ENCODE measurements at regions not wholly inside any gene's neighbourhood (a gene's known extent, or its start where the extent isn't known, plus 50 kb on each side); places are given as distances from the start of the nearest gene placed in this dataset.
A peak's percentile ranks its signal among the peaks of the same experiment; 100 is the strongest.
"Not testable (repeated sequence)": the region's sequence is repeated elsewhere in the genome, so short reads cannot be mapped to it uniquely, and the experiment has no call there.

DNA sequence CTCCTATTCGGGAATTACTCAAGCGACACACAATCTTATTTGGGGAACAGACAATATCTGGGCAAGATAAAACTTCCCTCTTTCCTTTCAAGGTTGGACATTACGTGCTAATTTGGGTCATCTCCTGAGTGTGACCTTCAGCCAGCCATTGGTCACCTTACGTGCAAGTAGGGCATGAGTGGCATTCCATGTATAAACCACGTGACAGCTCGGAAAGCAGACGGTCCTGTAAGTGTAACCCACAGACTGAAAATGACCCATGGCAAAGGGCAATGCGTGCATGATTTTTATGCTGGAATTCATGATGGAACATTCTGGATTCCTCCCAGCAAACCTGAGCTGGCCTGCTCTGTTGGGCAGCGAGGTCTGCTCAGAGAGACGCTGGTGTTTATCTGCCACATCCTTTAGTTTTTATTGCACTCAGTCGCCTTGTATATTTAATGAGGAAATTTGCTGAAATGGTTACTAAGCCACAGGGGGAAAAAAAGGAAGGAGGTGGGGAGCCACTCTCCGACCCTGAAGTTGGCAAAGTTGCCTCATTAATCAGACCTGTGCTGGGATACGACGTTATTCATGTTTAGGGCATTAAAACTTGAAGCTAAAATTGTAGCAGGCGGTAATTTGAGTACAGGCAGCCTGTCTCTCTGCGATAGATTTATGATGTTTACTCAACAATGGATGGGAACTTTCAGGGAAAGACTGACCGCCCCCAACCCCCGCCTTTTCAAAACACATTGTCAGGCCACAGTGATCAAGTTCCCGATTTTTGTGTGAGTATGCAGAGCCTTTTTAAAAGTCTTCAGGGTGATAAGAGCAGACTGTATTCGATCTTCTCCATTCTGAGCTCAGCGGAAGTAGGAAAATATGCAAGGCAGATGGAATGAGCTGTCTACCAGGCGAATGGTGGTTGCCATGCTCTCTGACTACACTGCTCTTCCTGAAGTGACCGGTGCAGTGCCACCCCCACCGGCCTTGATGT lies 295.3 kb downstream of the BCL2L11 start:
- peak overlapping the region; percentile 39 for H3K27ac Mint-ChIP-seq
- not testable (repeated sequence) for DNase-seq; H3K36me3 Mint-ChIP-seq (ENCODE audit: low read depth); H3K27me3 Mint-ChIP-seq (ENCODE audit: insufficient read depth); H3K9me3 Mint-ChIP-seq
- H3K4me1 Mint-ChIP-seq (ENCODE audit: low read depth): peaks cover 13% of the 10 kb centered on the region
- H3K4me3 Mint-ChIP-seq: 0 out of 2 replicates have a peak overlapping the region, but pooled peaks have one; percentile 2

DNA sequence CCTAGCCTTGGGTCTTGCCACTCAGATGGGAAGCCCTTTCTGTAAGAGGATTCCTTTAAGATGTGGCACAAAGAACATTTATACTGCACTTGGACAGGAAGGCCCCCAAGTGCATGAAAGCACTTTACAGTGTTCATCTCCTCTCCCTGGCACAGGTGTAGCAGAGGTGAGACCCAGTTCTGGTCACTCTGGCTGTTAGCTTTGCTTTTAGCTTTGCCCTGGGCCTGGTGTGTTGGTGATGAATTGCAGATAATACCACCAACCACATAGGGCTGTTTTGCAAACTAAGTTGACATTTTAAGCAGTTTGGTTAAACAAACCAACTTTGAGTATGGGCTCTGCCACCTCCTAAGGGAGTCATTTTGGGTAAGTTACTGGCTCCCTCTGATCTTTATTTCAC lies 296.3 kb downstream of the BCL2L11 start:
- H3K27me3 Mint-ChIP-seq (ENCODE audit: insufficient read depth); H3K9me3 Mint-ChIP-seq; H3K27ac Mint-ChIP-seq; DNase-seq; H3K36me3 Mint-ChIP-seq (ENCODE audit: low read depth); H3K4me3 Mint-ChIP-seq: not testable (repeated sequence)
- peaks cover 13% of the 10 kb centered on the region for H3K4me1 Mint-ChIP-seq (ENCODE audit: low read depth)

DNA sequence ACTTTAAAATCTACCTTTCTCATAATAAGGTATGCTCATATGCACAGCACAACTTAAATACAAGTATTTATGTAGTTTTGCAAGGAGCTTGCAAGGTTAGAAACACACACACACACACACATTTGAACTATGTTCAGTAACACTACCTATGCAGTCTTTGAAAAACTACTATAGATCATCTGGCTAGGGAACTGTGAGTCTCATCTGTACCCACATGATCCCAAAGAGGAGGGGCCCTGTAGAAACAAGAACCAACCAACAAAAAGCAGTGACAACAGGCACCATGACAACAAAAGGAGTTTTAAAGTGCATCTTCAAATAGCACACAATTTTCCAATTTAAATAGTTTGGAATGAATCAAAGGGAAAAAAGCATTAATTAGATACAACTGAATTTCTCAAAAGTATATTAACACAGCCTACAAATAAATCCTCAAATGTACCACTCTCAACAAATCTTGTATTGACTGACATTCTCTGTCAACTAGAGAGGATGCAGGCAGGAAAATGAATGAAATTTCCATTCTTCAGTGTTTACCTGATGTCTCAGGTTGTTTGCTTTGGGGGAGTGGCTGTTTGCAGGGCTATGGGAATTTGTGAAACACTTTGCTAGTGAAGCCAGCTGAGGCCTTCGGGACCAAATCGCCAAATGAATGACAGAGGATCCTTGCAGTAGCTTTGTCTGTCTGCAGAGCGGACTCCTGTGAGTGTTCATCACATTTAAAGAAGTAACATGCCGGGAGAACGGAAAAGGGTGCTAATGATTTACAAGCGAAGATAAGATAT lies 297.6 kb downstream of the BCL2L11 start:
- not testable (repeated sequence) for H3K27me3 Mint-ChIP-seq (ENCODE audit: insufficient read depth); DNase-seq; H3K9me3 Mint-ChIP-seq; H3K4me3 Mint-ChIP-seq; H3K36me3 Mint-ChIP-seq (ENCODE audit: low read depth)
- peaks cover 13% of the 10 kb centered on the region for H3K4me1 Mint-ChIP-seq (ENCODE audit: low read depth)
- H3K27ac Mint-ChIP-seq: peak overlapping the region; percentile 30

- H3K9me3 Mint-ChIP-seq; DNase-seq; H3K36me3 Mint-ChIP-seq (ENCODE audit: low read depth); H3K4me3 Mint-ChIP-seq; H3K27ac Mint-ChIP-seq; H3K27me3 Mint-ChIP-seq (ENCODE audit: insufficient read depth): not testable (repeated sequence)
- peaks cover 13% of the 10 kb centered on the region for H3K4me1 Mint-ChIP-seq (ENCODE audit: low read depth)
These were observed 299.4 kb downstream of the BCL2L11 start for GRCh38 chr2:111420074-111420473.

- not testable (repeated sequence) for DNase-seq; H3K4me3 Mint-ChIP-seq; H3K27me3 Mint-ChIP-seq (ENCODE audit: insufficient read depth); H3K27ac Mint-ChIP-seq; H3K36me3 Mint-ChIP-seq (ENCODE audit: low read depth); H3K9me3 Mint-ChIP-seq
- H3K4me1 Mint-ChIP-seq (ENCODE audit: low read depth): peaks cover 13% of the 10 kb centered on the region
These were observed 300.1 kb downstream of the BCL2L11 start for GRCh38 chr2:111420835-111421234.

DNA sequence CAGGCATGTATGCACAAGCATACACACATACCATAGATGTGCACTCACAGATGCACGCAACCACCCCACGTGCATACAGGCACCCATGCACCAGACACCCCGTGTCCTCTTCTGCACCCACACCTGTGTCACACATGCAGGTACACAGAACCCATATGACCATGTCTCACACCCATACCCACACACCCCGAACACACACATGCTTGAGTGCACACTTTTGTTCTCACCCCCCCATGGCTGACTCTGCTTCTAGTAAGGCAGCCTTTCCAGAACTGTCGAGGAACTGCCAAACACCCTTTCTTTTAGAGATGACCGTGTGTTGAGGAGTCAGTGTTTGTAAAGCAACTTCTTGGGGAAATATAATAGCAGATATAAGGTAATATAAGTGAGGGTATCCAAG lies 301.2 kb downstream of the BCL2L11 start:
- H3K4me3 Mint-ChIP-seq; H3K9me3 Mint-ChIP-seq; H3K4me1 Mint-ChIP-seq (ENCODE audit: low read depth); H3K27me3 Mint-ChIP-seq (ENCODE audit: insufficient read depth); DNase-seq; H3K36me3 Mint-ChIP-seq (ENCODE audit: low read depth); H3K27ac Mint-ChIP-seq: not testable (repeated sequence)

GRCh38 chr2:111422562-111422961 lies 301.8 kb downstream of the BCL2L11 start:
- not testable (repeated sequence) for H3K9me3 Mint-ChIP-seq; H3K4me3 Mint-ChIP-seq; H3K27ac Mint-ChIP-seq; H3K36me3 Mint-ChIP-seq (ENCODE audit: low read depth); H3K27me3 Mint-ChIP-seq (ENCODE audit: insufficient read depth); DNase-seq; H3K4me1 Mint-ChIP-seq (ENCODE audit: low read depth)

DNA sequence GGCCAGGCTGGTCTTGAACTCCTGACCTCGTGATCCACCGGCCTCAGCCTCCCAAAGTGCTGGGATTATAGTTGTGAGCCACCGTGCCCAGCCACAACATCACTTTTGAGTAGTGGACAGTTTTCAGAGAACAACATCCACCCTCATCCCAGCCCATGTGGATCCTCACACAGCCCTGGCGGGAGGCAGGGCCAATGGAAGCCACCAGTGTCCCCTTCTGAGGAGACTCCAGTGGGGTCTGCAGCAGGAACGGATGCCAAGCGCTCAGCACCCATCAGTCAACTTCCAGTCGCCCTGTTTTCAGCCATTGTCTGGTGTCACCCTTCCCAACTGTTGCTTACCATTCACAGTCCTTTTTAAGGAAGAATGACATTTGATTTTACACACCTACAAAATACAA lies 302.5 kb downstream of the BCL2L11 start:
- H3K36me3 Mint-ChIP-seq (ENCODE audit: low read depth); H3K9me3 Mint-ChIP-seq; H3K4me3 Mint-ChIP-seq; DNase-seq; H3K27me3 Mint-ChIP-seq (ENCODE audit: insufficient read depth); H3K4me1 Mint-ChIP-seq (ENCODE audit: low read depth); H3K27ac Mint-ChIP-seq: not testable (repeated sequence)

- not testable (repeated sequence) for H3K27ac Mint-ChIP-seq, H3K9me3 Mint-ChIP-seq
These were observed 303.5 kb downstream of the BCL2L11 start for GRCh38 chr2:111424176-111424575.

GRCh38 chr2:111424851-111425309 lies 304.2 kb downstream of the BCL2L11 start:
- H3K4me3 Mint-ChIP-seq; H3K4me1 Mint-ChIP-seq (ENCODE audit: low read depth); H3K27ac Mint-ChIP-seq; DNase-seq; H3K9me3 Mint-ChIP-seq; H3K36me3 Mint-ChIP-seq (ENCODE audit: low read depth); H3K27me3 Mint-ChIP-seq (ENCODE audit: insufficient read depth): not testable (repeated sequence)

More at GRCh38 chr2:111424176-111424575, 303.5 kb downstream of the BCL2L11 start:
- DNase-seq; H3K4me1 Mint-ChIP-seq (ENCODE audit: low read depth); H3K36me3 Mint-ChIP-seq (ENCODE audit: low read depth); H3K4me3 Mint-ChIP-seq; H3K27me3 Mint-ChIP-seq (ENCODE audit: insufficient read depth): not testable (repeated sequence)

- H3K4me1 Mint-ChIP-seq (ENCODE audit: low read depth); H3K4me3 Mint-ChIP-seq; H3K36me3 Mint-ChIP-seq (ENCODE audit: low read depth); DNase-seq; H3K27me3 Mint-ChIP-seq (ENCODE audit: insufficient read depth); H3K9me3 Mint-ChIP-seq; H3K27ac Mint-ChIP-seq: not testable (repeated sequence)
These were observed 305.1 kb downstream of the BCL2L11 start for GRCh38 chr2:111425789-111426201.

DNA sequence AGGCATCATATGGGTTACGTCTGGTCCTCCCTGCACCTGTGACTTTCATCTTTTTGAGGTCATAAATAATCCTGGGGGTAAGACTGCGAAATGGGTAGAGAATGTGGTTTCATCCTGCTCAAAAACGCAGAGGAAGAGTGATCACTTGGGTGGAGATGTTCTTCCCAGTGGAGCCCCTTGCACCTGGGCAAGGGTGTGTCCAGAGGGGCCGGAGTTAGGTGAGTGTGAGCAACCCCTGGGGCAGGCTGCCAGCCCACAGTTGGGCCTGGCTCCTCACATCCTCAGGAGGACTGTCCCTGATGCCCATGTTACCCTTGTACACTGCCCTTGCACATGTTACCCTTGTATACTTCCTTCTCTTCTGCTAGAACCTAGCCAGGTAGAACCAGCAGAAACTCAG lies 306.6 kb downstream of the BCL2L11 start:
- not testable (repeated sequence) for H3K27ac Mint-ChIP-seq; H3K27me3 Mint-ChIP-seq (ENCODE audit: insufficient read depth); H3K36me3 Mint-ChIP-seq (ENCODE audit: low read depth); DNase-seq; H3K9me3 Mint-ChIP-seq; H3K4me3 Mint-ChIP-seq; H3K4me1 Mint-ChIP-seq (ENCODE audit: low read depth)

GRCh38 chr2:111428915-111429314 lies 308.2 kb downstream of the BCL2L11 start:
- not testable (repeated sequence) for H3K27ac Mint-ChIP-seq, DNase-seq

GRCh38 chr2:111429353-111429752 lies 308.6 kb downstream of the BCL2L11 start:
- not testable (repeated sequence) for H3K4me1 Mint-ChIP-seq (ENCODE audit: low read depth); H3K9me3 Mint-ChIP-seq; H3K27me3 Mint-ChIP-seq (ENCODE audit: insufficient read depth); H3K36me3 Mint-ChIP-seq (ENCODE audit: low read depth); H3K27ac Mint-ChIP-seq; DNase-seq; H3K4me3 Mint-ChIP-seq

More at GRCh38 chr2:111428915-111429314, 308.2 kb downstream of the BCL2L11 start:
- not testable (repeated sequence) for H3K4me1 Mint-ChIP-seq (ENCODE audit: low read depth); H3K9me3 Mint-ChIP-seq; H3K4me3 Mint-ChIP-seq; H3K27me3 Mint-ChIP-seq (ENCODE audit: insufficient read depth); H3K36me3 Mint-ChIP-seq (ENCODE audit: low read depth)
